DMS 273 (cell line): ENCODE measurements at regions not wholly inside any gene's neighbourhood (a gene's known extent, or its start where the extent isn't known, plus 50 kb on each side); places are given as distances from the start of the nearest gene placed in this dataset.
"Not testable (repeated sequence)": the region's sequence is repeated elsewhere in the genome, so short reads cannot be mapped to it uniquely, and the experiment has no call there.

Experiments used
- DNase-seq: peaks from one replicate; lab custom pipeline; 2025; ENCODE audit not compliant: unreplicated experiment; lab: John Stamatoyannopoulos, UW

- DNase-seq, result peak; percentile 8
Observed at GRCh38 chr21:9823197-9824157, 697.9 kb upstream of the TPTE start.

GRCh38 chr21:9830801-9831200 is 690.6 kb upstream of the TPTE start:
- not testable (repeated sequence) for DNase-seq

- DNase-seq, result not testable (repeated sequence)
Observed at GRCh38 chr21:9832751-9833150, 688.6 kb upstream of the TPTE start.

GRCh38 chr21:9836547-9836946 is 684.8 kb upstream of the TPTE start:
- DNase-seq, result not testable (repeated sequence)

GRCh38 chr21:9837001-9837400 is 684.4 kb upstream of the TPTE start:
- DNase-seq, result not testable (repeated sequence)

- DNase-seq, result not testable (repeated sequence)
Observed at GRCh38 chr21:9837526-9837925, 683.9 kb upstream of the TPTE start.

GRCh38 chr21:9837946-9838737 is 683.2 kb upstream of the TPTE start:
- DNase-seq, result peak; percentile 6

- peak; percentile 28 for DNase-seq
Observed at GRCh38 chr21:9838738-9839642, 682.4 kb upstream of the TPTE start.

GRCh38 chr21:9844106-9844505 is 677.3 kb upstream of the TPTE start:
- not testable (repeated sequence) for DNase-seq

- DNase-seq, result not testable (repeated sequence)
Observed at GRCh38 chr21:9847511-9847910, 673.9 kb upstream of the TPTE start.

GRCh38 chr21:9851166-9851565 is 670.2 kb upstream of the TPTE start:
- not testable (repeated sequence) for DNase-seq

- not testable (repeated sequence) for DNase-seq
Observed at GRCh38 chr21:9851695-9852094, 669.7 kb upstream of the TPTE start.

GRCh38 chr21:9857563-9857962 is 663.8 kb upstream of the TPTE start:
- not testable (repeated sequence) for DNase-seq

GRCh38 chr21:9859865-9860264 is 661.5 kb upstream of the TPTE start:
- DNase-seq, result not testable (repeated sequence)

GRCh38 chr21:9862456-9862855 is 658.9 kb upstream of the TPTE start:
- not testable (repeated sequence) for DNase-seq

- DNase-seq, result not testable (repeated sequence)
Observed at GRCh38 chr21:9867815-9868214, 653.6 kb upstream of the TPTE start.

- DNase-seq, result not testable (repeated sequence)
Observed at GRCh38 chr21:9873096-9873495, 648.3 kb upstream of the TPTE start.

- not testable (repeated sequence) for DNase-seq
Observed at GRCh38 chr21:9874136-9874535, 647.2 kb upstream of the TPTE start.

GRCh38 chr21:9881430-9881829 is 640.0 kb upstream of the TPTE start:
- DNase-seq, result not testable (repeated sequence)

GRCh38 chr21:9883047-9883446 is 638.3 kb upstream of the TPTE start:
- DNase-seq, result not testable (repeated sequence)
